ENCODE measurements at regions not wholly inside any gene's neighbourhood (a gene's known extent, or its start where the extent isn't known, plus 50 kb on each side); places are given as distances from the start of the nearest gene placed in this dataset.

GRCh38 chr11:37104380-37104779 lies 506.3 kb upstream of the RAG2 start:
- H3K9me3 ChIP-seq (ENCODE audit: control insufficient read depth, insufficient read depth, low read depth, low read length): no peaks in the 10 kb centered on the region; the same call in 1 of the 2 replicates
- DNase-seq (ENCODE audit: low read depth, low spot score): no peak
- intact Hi-C loops (cut with micrococcal nuclease; ENCODE audit: unreplicated experiment) (no loop called here), in situ Hi-C loops (cut with HindIII; ENCODE audit: low pct_unique_long_range_greater_than_20kb, low sequenced_read_pairs) (no loop called here)
- TF ChIP-seq CTCF (IDR thresholded peaks at IDR 0.05): no peak
- no peak for TF ChIP-seq SIN3A (IDR thresholded peaks at IDR 0.05; ENCODE audit: borderline replicate concordance, insufficient read depth, low read depth, low read length)
- no peak for TF ChIP-seq TCF7L2 (IDR thresholded peaks at IDR 0.05; ENCODE audit: low read depth, low read length)
- no TSS peak for BruUV-seq (replicated peaks)
- ChIA-PET POLR2A (no interaction called here), CTCF (no interaction called here)
- H3K4me1 ChIP-seq (ENCODE audit: control insufficient read depth, insufficient read depth, low read length): no peaks in the 10 kb centered on the region
- H3K27me3 ChIP-seq (ENCODE audit: control insufficient read depth, insufficient read depth, low read length): no peaks in the 10 kb centered on the region
- H3K4me3 ChIP-seq (ENCODE audit: low read depth in 2 of 2, low read length in 2 of 2): no peak overlapping the region
- ATAC-seq: no peak
- H3K27ac ChIP-seq (ENCODE audit: low read length): no peak overlapping the region
- no peaks in the 10 kb centered on the region; the same call in 1 of the 2 replicates for H3K36me3 ChIP-seq (ENCODE audit: control insufficient read depth, insufficient read depth, low read length)

- TF ChIP-seq POLR2AphosphoS5 (IDR thresholded peaks at IDR 0.05; ENCODE audit: low read depth, low read length) (no peak), CTCF (IDR thresholded peaks at IDR 0.05) (no peak), REST (IDR thresholded peaks at IDR 0.05; ENCODE audit: insufficient read depth in 1 of 2, low read depth in 2 of 2, low read length in 1 of 2) (no peak), SIN3A (IDR thresholded peaks at IDR 0.05; ENCODE audit: borderline replicate concordance, insufficient read depth, low read depth, low read length) (no peak), TCF7L2 (IDR thresholded peaks at IDR 0.05; ENCODE audit: low read depth, low read length) (no peak)
- in situ Hi-C loops (cut with HindIII; ENCODE audit: low pct_unique_long_range_greater_than_20kb, low sequenced_read_pairs) (no loop called here), intact Hi-C loops (cut with micrococcal nuclease; ENCODE audit: unreplicated experiment) (no loop called here)
- ATAC-seq (no peak), DNase-seq (ENCODE audit: low read depth, low spot score) (no peak)
- ChIA-PET POLR2A (no interaction called here), CTCF (no interaction called here)
- no TSS peak for BruUV-seq (replicated peaks)
- Histone ChIP-seq H3K4me1 (ENCODE audit: control insufficient read depth, insufficient read depth, low read length) (no peaks in the 10 kb centered on the region), H3K36me3 (ENCODE audit: control insufficient read depth, insufficient read depth, low read length) (no peaks in the 10 kb centered on the region; the same call in 1 of the 2 replicates), H3K27me3 (ENCODE audit: control insufficient read depth, insufficient read depth, low read length) (no peaks in the 10 kb centered on the region), H3K4me3 (ENCODE audit: low read depth in 2 of 2, low read length in 2 of 2) (no peak overlapping the region), H3K27ac (ENCODE audit: low read length) (no peak overlapping the region), H3K9me3 (ENCODE audit: control insufficient read depth, insufficient read depth, low read depth, low read length) (no peaks in the 10 kb centered on the region; the same call in 1 of the 2 replicates)
Measured at GRCh38 chr11:37100008-37100407, 502.0 kb upstream of the RAG2 start.

All from Panc1 (cell line).